ENCODE measurements at regions not wholly inside any gene's neighbourhood (a gene's known extent, or its start where the extent isn't known, plus 50 kb on each side); places are given as distances from the start of the nearest gene placed in this dataset.

- Histone ChIP-seq H3K27ac (ENCODE audit: extremely low read depth, low read depth, low read length) (no peak overlapping the region), H3K4me1 (ENCODE audit: control insufficient read depth, insufficient read depth, low read length) (no peaks in the 10 kb centered on the region; the same call in 1 of the 2 replicates), H3K36me3 (ENCODE audit: control insufficient read depth in 2 of 2, insufficient read depth in 1 of 2, low read length in 2 of 2) (no peaks in the 10 kb centered on the region), H3K9me3 (ENCODE audit: control insufficient read depth, insufficient read depth, low read depth, low read length) (no peaks in the 10 kb centered on the region), H3K4me3 (ENCODE audit: low read depth, low read length) (no peak overlapping the region)
- TF ChIP-seq GLI4 (tag by site-specific recombination; IDR thresholded peaks at IDR 0.05) (no peak), ZNF311 (tag by site-specific recombination; IDR thresholded peaks at IDR 0.05; ENCODE audit: borderline replicate concordance) (no peak), ZNF138 (tag by site-specific recombination; IDR thresholded peaks at IDR 0.05; ENCODE audit: borderline replicate concordance) (no peak), ZNF398 (tag by site-specific recombination; IDR thresholded peaks at IDR 0.05) (no peak), ZNF660 (tag by site-specific recombination; IDR thresholded peaks at IDR 0.05) (no peak), ZNF571 (tag by site-specific recombination; IDR thresholded peaks at IDR 0.05) (no peak), ZNF362 (tag by site-specific recombination; IDR thresholded peaks at IDR 0.05) (no peak), ZNF174 (tag by site-specific recombination; IDR thresholded peaks at IDR 0.05) (no peak)
- CTCF ChIA-PET: interaction anchor here (0.5 kb wide), 1 partner anchor 47 kb away, joined by 3 read pairs; no protein-coding TSS in a partner anchor
- POLR2A ChIA-PET: no interaction called here
Observed at GRCh38 chr14:98140862-98141530, 1131.0 kb downstream of the BCL11B start.

GRCh38 chr14:98143566-98143965, 1128.4 kb downstream of the BCL11B start:
- Histone ChIP-seq H3K27ac (ENCODE audit: extremely low read depth, low read depth, low read length) (no peak overlapping the region), H3K4me3 (ENCODE audit: low read depth, low read length) (no peak overlapping the region), H3K36me3 (ENCODE audit: control insufficient read depth in 2 of 2, insufficient read depth in 1 of 2, low read length in 2 of 2) (no peaks in the 10 kb centered on the region), H3K4me1 (ENCODE audit: control insufficient read depth, insufficient read depth, low read length) (no peaks in the 10 kb centered on the region; the same call in 1 of the 2 replicates), H3K9me3 (ENCODE audit: control insufficient read depth, insufficient read depth, low read depth, low read length) (no peaks in the 10 kb centered on the region)
- ChIA-PET POLR2A (no interaction called here), CTCF (no interaction called here)
- TF ChIP-seq SP7 (tag by site-specific recombination; IDR thresholded peaks at IDR 0.05) (no peak), MZF1 (tag by site-specific recombination; IDR thresholded peaks at IDR 0.05; ENCODE audit: borderline replicate concordance) (no peak), ATF2 (tag by site-specific recombination; IDR thresholded peaks at IDR 0.05; ENCODE audit: low read depth) (no peak), ZNF174 (tag by site-specific recombination; IDR thresholded peaks at IDR 0.05) (no peak), ZNF76 (tag by site-specific recombination; IDR thresholded peaks at IDR 0.05; ENCODE audit: borderline replicate concordance, low read depth) (no peak), ZNF280D (tag by site-specific recombination; IDR thresholded peaks at IDR 0.05) (no peak), ZNF404 (tag by site-specific recombination; IDR thresholded peaks at IDR 0.05) (no peak), PBX3 (CRISPR knock-in tag; IDR thresholded peaks at IDR 0.05) (no peak), ZBTB1 (tag by site-specific recombination; IDR thresholded peaks at IDR 0.05) (no peak), RBAK (tag by site-specific recombination; IDR thresholded peaks at IDR 0.05) (no peak), FEZF1 (tag by site-specific recombination; IDR thresholded peaks at IDR 0.05) (no peak), OVOL3 (tag by site-specific recombination; IDR thresholded peaks at IDR 0.05) (no peak)
